Activated CD4-positive, CD25-positive, alpha-beta regulatory T cell treated with anti-CD3 and anti-CD28 coated beads, Interleukin-2, amount 50 U/mL, for 24 hours (primary cell): ENCODE measurements at regions not wholly inside any gene's neighbourhood (a gene's known extent, or its start where the extent isn't known, plus 50 kb on each side); places are given as distances from the start of the nearest gene placed in this dataset.
"Not testable (repeated sequence)": the region's sequence is repeated elsewhere in the genome, so short reads cannot be mapped to it uniquely, and the experiment has no call there.

Source experiments
- ATAC-seq, 2 donors: fragments of 150-1000 bp; cut with Tn5 transposase; one replicate each; pipeline ENCODE4 v1.10.0; 2021; ENCODE audit warnings: mild to moderate bottlenecking in 1 of 2, moderate library complexity in 1 of 2

GRCh38 chr4:12431259-12431658 is 1002.6 kb upstream of the HS3ST1 start:
- not testable (repeated sequence) for ATAC-seq

GRCh38 chr4:12421364-12421763 is 992.7 kb upstream of the HS3ST1 start:
- ATAC-seq = no peak

- no peak for ATAC-seq
Measured at GRCh38 chr4:12416755-12417154, 988.1 kb upstream of the HS3ST1 start.

GRCh38 chr4:12414181-12414812 is 985.6 kb upstream of the HS3ST1 start:
- ATAC-seq = no peak

- ATAC-seq = no peak
Measured at GRCh38 chr4:12411072-12411471, 982.4 kb upstream of the HS3ST1 start.

GRCh38 chr4:12409507-12410190 is 981.0 kb upstream of the HS3ST1 start:
- no peak for ATAC-seq

GRCh38 chr4:12408364-12408763 is 979.7 kb upstream of the HS3ST1 start:
- no peak for ATAC-seq

GRCh38 chr4:12403175-12403574 is 974.5 kb upstream of the HS3ST1 start:
- no peak for ATAC-seq

- ATAC-seq = no peak
Measured at GRCh38 chr4:12399781-12400180, 971.1 kb upstream of the HS3ST1 start.

GRCh38 chr4:12393631-12394262 is 965.1 kb upstream of the HS3ST1 start:
- ATAC-seq = no peak

- no peak for ATAC-seq
Measured at GRCh38 chr4:12389604-12390003, 960.9 kb upstream of the HS3ST1 start.

- no peak for ATAC-seq
Measured at GRCh38 chr4:12382567-12382966, 953.9 kb upstream of the HS3ST1 start.

- ATAC-seq = no peak
Measured at GRCh38 chr4:12379191-12379590, 950.5 kb upstream of the HS3ST1 start.

GRCh38 chr4:12375805-12376204 is 947.1 kb upstream of the HS3ST1 start:
- ATAC-seq = no peak

- ATAC-seq = not testable (repeated sequence)
Measured at GRCh38 chr4:12365869-12366268, 937.2 kb upstream of the HS3ST1 start.

- no peak for ATAC-seq
Measured at GRCh38 chr4:12360391-12360790, 931.7 kb upstream of the HS3ST1 start.

- no peak for ATAC-seq
Measured at GRCh38 chr4:12359420-12359819, 930.7 kb upstream of the HS3ST1 start.

- not testable (repeated sequence) for ATAC-seq
Measured at GRCh38 chr4:12333083-12333482, 904.4 kb upstream of the HS3ST1 start.

GRCh38 chr4:12324965-12325364 is 896.3 kb upstream of the HS3ST1 start:
- no peak for ATAC-seq

- ATAC-seq = no peak
Measured at GRCh38 chr4:12319765-12320164, 891.1 kb upstream of the HS3ST1 start.

- ATAC-seq = no peak
Measured at GRCh38 chr4:12304905-12305304, 876.2 kb upstream of the HS3ST1 start.

- no peak for ATAC-seq
Measured at GRCh38 chr4:12296366-12296765, 867.7 kb upstream of the HS3ST1 start.

GRCh38 chr4:12293906-12294525 is 865.3 kb upstream of the HS3ST1 start:
- no peak for ATAC-seq

- ATAC-seq = no peak
Measured at GRCh38 chr4:12286351-12286750, 857.7 kb upstream of the HS3ST1 start.
